ENCODE measurements at regions not wholly inside any gene's neighbourhood (a gene's known extent, or its start where the extent isn't known, plus 50 kb on each side); places are given as distances from the start of the nearest gene placed in this dataset.
"Not testable (repeated sequence)": the region's sequence is repeated elsewhere in the genome, so short reads cannot be mapped to it uniquely, and the experiment has no call there.

- intact Hi-C loops (cut with micrococcal nuclease) = no loop called here
- Histone ChIP-seq H3K36me3 (ENCODE audit: low read depth, low read length) (no peaks in the 10 kb centered on the region), H3K9me3 (ENCODE audit: low read length) (no peaks in the 10 kb centered on the region), H3K4me1 (ENCODE audit: insufficient read depth, low read length) (no peaks in the 10 kb centered on the region), H3K4me3 (ENCODE audit: low read length) (no peak overlapping the region), H3F3A (ENCODE audit: low read length, unreplicated experiment) (no peaks in the 10 kb centered on the region), H2AFZ (ENCODE audit: low read length) (no peak overlapping the region), H3K4me2 (ENCODE audit: low read length) (no peak overlapping the region), H3K9ac (ENCODE audit: low read length) (no peak overlapping the region), H3K9me2 (replicated peaks; ENCODE audit: low read length) (no peaks in the 10 kb centered on the region), H4K20me1 (ENCODE audit: low read length) (no peaks in the 10 kb centered on the region), H3K79me2 (ENCODE audit: low read length) (no peaks in the 10 kb centered on the region), H3K27ac (ENCODE audit: low read length) (no peak overlapping the region), H3K27me3 (ENCODE audit: low read length) (no peaks in the 10 kb centered on the region)
- ATAC-seq (no peak), DNase-seq (no peak)
- ChIA-PET CTCF (no interaction called here), POLR2A (ENCODE audit: unreplicated experiment) (no interaction called here)
- TF ChIP-seq EZH2 (IDR thresholded peaks at IDR 0.05; ENCODE audit: low read length, unreplicated experiment) = no peak
- TF ChIP-seq EZH2phosphoT487 (IDR thresholded peaks at IDR 0.05; ENCODE audit: borderline replicate concordance, low read length) = no peak
- TF ChIP-seq CTCF (conservative IDR thresholded peaks at IDR 0.05; ENCODE audit: low read depth, low read length) = no peak
- BruUV-seq (replicated peaks) = no TSS peak
Measured at GRCh38 chr14:105632010-105632409, 105.6 kb downstream of the TMEM121 start.

- BruUV-seq (replicated peaks); ATAC-seq; intact Hi-C loops (cut with micrococcal nuclease): not testable (repeated sequence)
Measured at GRCh38 chr14:105633596-105633995, 107.2 kb downstream of the TMEM121 start.

GRCh38 chr14:105635560-105635959 is 109.2 kb downstream of the TMEM121 start:
- Histone ChIP-seq H3F3A (ENCODE audit: low read length, unreplicated experiment) (no peaks in the 10 kb centered on the region), H3K9me3 (ENCODE audit: low read length) (no peaks in the 10 kb centered on the region), H4K20me1 (ENCODE audit: low read length) (no peaks in the 10 kb centered on the region), H3K9me2 (replicated peaks; ENCODE audit: low read length) (no peaks in the 10 kb centered on the region), H3K4me1 (ENCODE audit: insufficient read depth, low read length) (no peaks in the 10 kb centered on the region), H3K4me3 (ENCODE audit: low read length) (no peak overlapping the region), H3K27ac (ENCODE audit: low read length) (no peak overlapping the region), H3K27me3 (ENCODE audit: low read length) (no peaks in the 10 kb centered on the region), H3K79me2 (ENCODE audit: low read length) (no peaks in the 10 kb centered on the region), H3K9ac (ENCODE audit: low read length) (no peak overlapping the region), H3K36me3 (ENCODE audit: low read depth, low read length) (no peaks in the 10 kb centered on the region), H3K4me2 (ENCODE audit: low read length) (no peak overlapping the region), H2AFZ (ENCODE audit: low read length) (no peak overlapping the region)
- POLR2A ChIA-PET (ENCODE audit: unreplicated experiment) = no interaction called here
- no peak for DNase-seq
- no TSS peak for BruUV-seq (replicated peaks)
- CTCF ChIA-PET = no interaction called here
- intact Hi-C loops (cut with micrococcal nuclease) = no loop called here
- TF ChIP-seq CTCF (conservative IDR thresholded peaks at IDR 0.05; ENCODE audit: low read depth, low read length) = no peak
- no peak for TF ChIP-seq EZH2 (IDR thresholded peaks at IDR 0.05; ENCODE audit: low read length, unreplicated experiment)
- no peak for TF ChIP-seq EZH2phosphoT487 (IDR thresholded peaks at IDR 0.05; ENCODE audit: borderline replicate concordance, low read length)
- ATAC-seq = no peak

More at GRCh38 chr14:105633596-105633995, 107.2 kb downstream of the TMEM121 start:
- DNase-seq; H3F3A ChIP-seq (ENCODE audit: low read length, unreplicated experiment); H3K4me2 ChIP-seq (ENCODE audit: low read length); H3K27ac ChIP-seq (ENCODE audit: low read length); H3K9me3 ChIP-seq (ENCODE audit: low read length); H3K9me2 ChIP-seq (replicated peaks; ENCODE audit: low read length); H3K4me3 ChIP-seq (ENCODE audit: low read length); H4K20me1 ChIP-seq (ENCODE audit: low read length); H3K36me3 ChIP-seq (ENCODE audit: low read depth, low read length); H3K4me1 ChIP-seq (ENCODE audit: insufficient read depth, low read length); H3K79me2 ChIP-seq (ENCODE audit: low read length); H3K9ac ChIP-seq (ENCODE audit: low read length); CTCF ChIA-PET; POLR2A ChIA-PET (ENCODE audit: unreplicated experiment); H3K27me3 ChIP-seq (ENCODE audit: low read length); H2AFZ ChIP-seq (ENCODE audit: low read length): not testable (repeated sequence)

GRCh38 chr14:105636021-105636420 is 109.6 kb downstream of the TMEM121 start:
- CTCF ChIA-PET; BruUV-seq (replicated peaks); ATAC-seq; H3F3A ChIP-seq (ENCODE audit: low read length, unreplicated experiment); H3K9me3 ChIP-seq (ENCODE audit: low read length); H3K27ac ChIP-seq (ENCODE audit: low read length); H2AFZ ChIP-seq (ENCODE audit: low read length); H3K4me2 ChIP-seq (ENCODE audit: low read length); H3K4me3 ChIP-seq (ENCODE audit: low read length); H4K20me1 ChIP-seq (ENCODE audit: low read length); H3K36me3 ChIP-seq (ENCODE audit: low read depth, low read length); POLR2A ChIA-PET (ENCODE audit: unreplicated experiment); H3K9ac ChIP-seq (ENCODE audit: low read length); DNase-seq; H3K27me3 ChIP-seq (ENCODE audit: low read length); H3K9me2 ChIP-seq (replicated peaks; ENCODE audit: low read length); H3K4me1 ChIP-seq (ENCODE audit: insufficient read depth, low read length); intact Hi-C loops (cut with micrococcal nuclease); H3K79me2 ChIP-seq (ENCODE audit: low read length): not testable (repeated sequence)
